HEK293 (cell line): ENCODE measurements at regions not wholly inside any gene's neighbourhood (a gene's known extent, or its start where the extent isn't known, plus 50 kb on each side); places are given as distances from the start of the nearest gene placed in this dataset.

Experiments used
- CTCF ChIA-PET: fragments of 350-600 bp; formaldehyde crosslinking; extraction: SDS; loops from one replicate; lab custom pipeline; 2021; ENCODE audit warnings: antibody characterized with exemption; lab: Yijun Ruan, JAX
- POLR2A ChIA-PET: fragments of 300-600 bp; formaldehyde crosslinking; extraction: SDS; loops from one replicate; lab custom pipeline; 2020; ENCODE audit warnings: antibody characterized with exemption, inconsistent platforms; lab: Yijun Ruan, JAX
- H3K27ac ChIP-seq: fragments of 200-500 bp; sonication (Bioruptor generic); 2 replicates; pipeline ENCODE4 v1.5.1; 2014; ENCODE audit warnings: low read depth, low read length, control low read depth, inconsistent platforms; ENCODE audit errors: extremely low read depth
- H3K36me3 ChIP-seq, 2 experiments: fragments of 200-500 bp in 1 of 2; sonication (Bioruptor generic) in 1 of 2; 1 replicate in 1 of 2; 2 replicates in 1 of 2; pipeline ENCODE4 v1.5.1; 2014 to 2017; ENCODE audit warnings: inconsistent platforms in 2 of 2, low read length in 2 of 2; ENCODE audit not compliant: control insufficient read depth in 2 of 2, insufficient read depth in 1 of 2
- H3K4me1 ChIP-seq: fragments of 200-500 bp; sonication (Bioruptor generic); 2 replicates; pipeline ENCODE4 v1.5.1; 2014; ENCODE audit warnings: mild to moderate bottlenecking, low read length, inconsistent platforms; ENCODE audit not compliant: control insufficient read depth, insufficient read depth
- H3K4me3 ChIP-seq: 2 replicates; pipeline ENCODE4 v1.5.1; 2011; ENCODE audit warnings: low read depth, mild to moderate bottlenecking, control low read depth, low read length, moderate library complexity
- H3K9me3 ChIP-seq: fragments of 200-500 bp; sonication (Bioruptor generic); 2 replicates; pipeline ENCODE4 v1.5.1; 2014; ENCODE audit warnings: low read depth, low read length, inconsistent platforms; ENCODE audit not compliant: control insufficient read depth, insufficient read depth
- FEZF1 ChIP-seq: fragments of 450-650 bp; formaldehyde crosslinking; IDR thresholded peaks from 2 replicates; pipeline ENCODE4 v1.5.1; 2016; ENCODE audit warnings: missing biosample characterization, missing genetic modification characterization
- GFI1B ChIP-seq: fragments of 450-650 bp; formaldehyde crosslinking; IDR thresholded peaks from 2 replicates; pipeline ENCODE4 v1.5.1; 2016; ENCODE audit warnings: missing biosample characterization, missing genetic modification characterization
- GLI4 ChIP-seq: fragments of 450-650 bp; formaldehyde crosslinking; IDR thresholded peaks from 2 replicates; pipeline ENCODE4 v1.5.1; 2016; ENCODE audit warnings: missing biosample characterization, missing genetic modification characterization
- IKZF3 ChIP-seq: fragments of 450-650 bp; IDR thresholded peaks from 2 replicates; pipeline ENCODE4 v1.5.0; 2018; ENCODE audit warnings: missing biosample characterization, mild to moderate bottlenecking, missing genetic modification characterization, moderate library complexity
- MEIS1 ChIP-seq: sonication (generic); formaldehyde crosslinking; IDR thresholded peaks from 2 replicates; pipeline ENCODE4 v1.8.1; 2022; ENCODE audit warnings: missing genetic modification reagents, mild to moderate bottlenecking, borderline replicate concordance
- OSR2 ChIP-seq: fragments of 450-650 bp; formaldehyde crosslinking; IDR thresholded peaks from 2 replicates; pipeline ENCODE4 v1.5.1; 2016; ENCODE audit warnings: missing biosample characterization, missing genetic modification characterization
- REPIN1 ChIP-seq: fragments of 450-650 bp; formaldehyde crosslinking; IDR thresholded peaks from 2 replicates; pipeline ENCODE4 v1.5.1; 2017; ENCODE audit warnings: missing biosample characterization, missing genetic modification characterization, low read depth
- ZFHX2 ChIP-seq: fragments of 450-650 bp; formaldehyde crosslinking; conservative IDR thresholded peaks from 2 replicates; pipeline ENCODE4 v1.5.1; 2016; ENCODE audit warnings: missing biosample characterization, missing genetic modification characterization
- ZNF114 ChIP-seq: fragments of 450-650 bp; formaldehyde crosslinking; IDR thresholded peaks from 2 replicates; pipeline ENCODE4 v1.5.0; 2017; ENCODE audit warnings: missing biosample characterization, missing genetic modification characterization
- ZNF155 ChIP-seq: fragments of 450-650 bp; formaldehyde crosslinking; IDR thresholded peaks from 2 replicates; pipeline ENCODE4 v1.5.1; 2016; ENCODE audit warnings: missing biosample characterization, missing genetic modification characterization
- ZNF16 ChIP-seq: fragments of 450-650 bp; formaldehyde crosslinking; IDR thresholded peaks from 2 replicates; pipeline ENCODE4 v1.5.1; 2016; ENCODE audit warnings: low read depth, missing biosample characterization, missing genetic modification characterization
- ZNF174 ChIP-seq: fragments of 450-650 bp; formaldehyde crosslinking; IDR thresholded peaks from 2 replicates; pipeline ENCODE4 v1.5.0; 2017; ENCODE audit warnings: missing biosample characterization, mild to moderate bottlenecking, missing genetic modification characterization
- ZNF366 ChIP-seq: fragments of 450-650 bp; formaldehyde crosslinking; conservative IDR thresholded peaks from 2 replicates; pipeline ENCODE4 v1.5.1; 2016; ENCODE audit warnings: missing biosample characterization, missing genetic modification characterization
- ZNF48 ChIP-seq: fragments of 450-650 bp; formaldehyde crosslinking; IDR thresholded peaks from 2 replicates; pipeline ENCODE4 v1.5.1; 2016; ENCODE audit warnings: missing biosample characterization, missing genetic modification characterization
- ZNF544 ChIP-seq: fragments of 450-650 bp; formaldehyde crosslinking; IDR thresholded peaks from 2 replicates; pipeline ENCODE4 v1.5.0; 2017; ENCODE audit warnings: missing biosample characterization, missing genetic modification characterization
- ZNF571 ChIP-seq: fragments of 450-650 bp; formaldehyde crosslinking; IDR thresholded peaks from 2 replicates; pipeline ENCODE4 v1.5.0; 2017; ENCODE audit warnings: missing biosample characterization, missing genetic modification characterization
- ZNF623 ChIP-seq: fragments of 450-650 bp; formaldehyde crosslinking; IDR thresholded peaks from 2 replicates; pipeline ENCODE4 v1.5.1; 2016; ENCODE audit warnings: missing biosample characterization, missing genetic modification characterization
- ZNF626 ChIP-seq: fragments of 450-650 bp; sonication (Bioruptor Pico); formaldehyde crosslinking; IDR thresholded peaks from 2 replicates; pipeline ENCODE4 v1.5.1; 2018; ENCODE audit warnings: missing biosample characterization, missing genetic modification characterization, inconsistent platforms
- ZNF658 ChIP-seq: fragments of 450-650 bp; formaldehyde crosslinking; IDR thresholded peaks from 2 replicates; pipeline ENCODE4; 2016; ENCODE audit warnings: missing biosample characterization, missing genetic modification characterization
- ZNF76 ChIP-seq: fragments of 450-650 bp; formaldehyde crosslinking; IDR thresholded peaks from 2 replicates; pipeline ENCODE4; 2016; ENCODE audit warnings: low read depth, missing biosample characterization, missing genetic modification characterization, borderline replicate concordance
- ZNF843 ChIP-seq: fragments of 450-650 bp; formaldehyde crosslinking; IDR thresholded peaks from 2 replicates; pipeline ENCODE4 v1.5.1; 2016; ENCODE audit warnings: missing biosample characterization, missing genetic modification characterization
- TF ChIP-seq, protein P1 (sequence below): sonication (generic); formaldehyde crosslinking; IDR thresholded peaks from 2 replicates; pipeline ENCODE4 v1.8.1; 2022; ENCODE audit warnings: mild to moderate bottlenecking, moderate library complexity, missing genetic modification reagents
- TF ChIP-seq, protein P2 (sequence below): fragments of 450-650 bp; formaldehyde crosslinking; IDR thresholded peaks from 2 replicates; pipeline ENCODE4 v1.5.1; 2016; ENCODE audit warnings: missing biosample characterization, missing genetic modification characterization
- TF ChIP-seq, protein P3 (sequence below): fragments of 450-650 bp; formaldehyde crosslinking; IDR thresholded peaks from 2 replicates; pipeline ENCODE4 v1.5.0; 2017; ENCODE audit warnings: missing biosample characterization, missing genetic modification characterization, borderline replicate concordance
- TF ChIP-seq, protein P4 (sequence below): fragments of 450-650 bp; formaldehyde crosslinking; IDR thresholded peaks from 2 replicates; pipeline ENCODE4 v1.5.1; 2016; ENCODE audit warnings: missing biosample characterization, missing genetic modification characterization

DNA sequence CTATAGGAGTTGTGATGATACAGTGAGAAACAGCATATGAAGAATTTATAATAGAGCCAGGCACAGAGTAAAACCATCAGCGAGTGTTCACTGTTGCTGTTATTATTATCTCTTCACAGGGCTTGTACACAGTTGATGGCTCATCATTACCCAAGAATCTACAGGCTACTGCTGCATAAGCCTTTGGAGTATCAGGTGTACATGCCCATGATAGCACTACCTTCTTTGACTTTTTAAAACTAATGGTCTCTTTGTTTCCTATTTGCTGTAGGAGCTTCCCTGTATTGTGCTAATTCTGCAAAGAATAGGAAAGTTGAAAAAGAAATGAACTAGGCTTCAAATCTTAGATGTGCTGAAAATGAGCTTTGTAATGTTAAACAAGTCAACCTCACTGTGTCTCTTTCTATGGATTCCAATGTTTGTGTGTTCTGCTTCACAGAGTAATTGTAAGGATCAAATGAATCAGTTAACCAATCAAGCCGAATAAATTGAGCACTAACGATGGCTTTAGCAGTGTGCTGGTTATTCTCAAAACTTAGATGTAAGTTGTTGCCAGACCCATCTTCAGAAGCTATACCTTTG lies 138.8 kb downstream of the TUSC7 start:
- no peaks in the 10 kb centered on the region for H3K36me3 ChIP-seq
- ChIA-PET CTCF (no interaction called here), POLR2A (no interaction called here)
- no peak overlapping the region for H3K4me3 ChIP-seq
- TF ChIP-seq ZNF155 (tag by site-specific recombination) (no peak), ZFHX2 (tag by site-specific recombination) (no peak), ZNF626 (tag by site-specific recombination) (no peak), ZNF366 (tag by site-specific recombination) (no peak), ZNF843 (tag by site-specific recombination) (no peak), ZNF623 (tag by site-specific recombination) (no peak), ZNF544 (tag by site-specific recombination) (no peak), ZNF174 (tag by site-specific recombination) (no peak), MEIS1 (no peak), GLI4 (tag by site-specific recombination) (no peak), GFI1B (tag by site-specific recombination) (no peak)
- TF ChIP-seq, protein P1, sequence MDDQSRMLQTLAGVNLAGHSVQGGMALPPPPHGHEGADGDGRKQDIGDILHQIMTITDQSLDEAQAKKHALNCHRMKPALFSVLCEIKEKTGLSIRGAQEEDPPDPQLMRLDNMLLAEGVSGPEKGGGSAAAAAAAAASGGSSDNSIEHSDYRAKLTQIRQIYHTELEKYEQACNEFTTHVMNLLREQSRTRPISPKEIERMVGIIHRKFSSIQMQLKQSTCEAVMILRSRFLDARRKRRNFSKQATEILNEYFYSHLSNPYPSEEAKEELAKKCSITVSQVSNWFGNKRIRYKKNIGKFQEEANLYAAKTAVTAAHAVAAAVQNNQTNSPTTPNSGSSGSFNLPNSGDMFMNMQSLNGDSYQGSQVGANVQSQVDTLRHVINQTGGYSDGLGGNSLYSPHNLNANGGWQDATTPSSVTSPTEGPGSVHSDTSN: no peak
- TF ChIP-seq, protein P2, sequence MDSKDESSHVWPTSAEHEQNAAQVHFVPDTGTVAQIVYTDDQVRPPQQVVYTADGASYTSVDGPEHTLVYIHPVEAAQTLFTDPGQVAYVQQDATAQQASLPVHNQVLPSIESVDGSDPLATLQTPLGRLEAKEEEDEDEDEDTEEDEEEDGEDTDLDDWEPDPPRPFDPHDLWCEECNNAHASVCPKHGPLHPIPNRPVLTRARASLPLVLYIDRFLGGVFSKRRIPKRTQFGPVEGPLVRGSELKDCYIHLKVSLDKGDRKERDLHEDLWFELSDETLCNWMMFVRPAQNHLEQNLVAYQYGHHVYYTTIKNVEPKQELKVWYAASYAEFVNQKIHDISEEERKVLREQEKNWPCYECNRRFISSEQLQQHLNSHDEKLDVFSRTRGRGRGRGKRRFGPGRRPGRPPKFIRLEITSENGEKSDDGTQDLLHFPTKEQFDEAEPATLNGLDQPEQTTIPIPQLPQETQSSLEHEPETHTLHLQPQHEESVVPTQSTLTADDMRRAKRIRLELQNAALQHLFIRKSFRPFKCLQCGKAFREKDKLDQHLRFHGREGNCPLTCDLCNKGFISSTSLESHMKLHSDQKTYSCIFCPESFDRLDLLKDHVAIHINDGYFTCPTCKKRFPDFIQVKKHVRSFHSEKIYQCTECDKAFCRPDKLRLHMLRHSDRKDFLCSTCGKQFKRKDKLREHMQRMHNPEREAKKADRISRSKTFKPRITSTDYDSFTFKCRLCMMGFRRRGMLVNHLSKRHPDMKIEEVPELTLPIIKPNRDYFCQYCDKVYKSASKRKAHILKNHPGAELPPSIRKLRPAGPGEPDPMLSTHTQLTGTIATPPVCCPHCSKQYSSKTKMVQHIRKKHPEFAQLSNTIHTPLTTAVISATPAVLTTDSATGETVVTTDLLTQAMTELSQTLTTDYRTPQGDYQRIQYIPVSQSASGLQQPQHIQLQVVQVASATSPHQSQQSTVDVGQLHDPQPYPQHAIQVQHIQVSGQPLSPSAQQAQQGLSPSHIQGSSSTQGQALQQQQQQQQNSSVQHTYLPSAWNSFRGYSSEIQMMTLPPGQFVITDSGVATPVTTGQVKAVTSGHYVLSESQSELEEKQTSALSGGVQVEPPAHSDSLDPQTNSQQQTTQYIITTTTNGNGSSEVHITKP (tag by site-specific recombination): no peak
- no peaks in the 10 kb centered on the region for H3K9me3 ChIP-seq
- H3K27ac ChIP-seq: no peak overlapping the region
- H3K4me1 ChIP-seq: no peaks in the 10 kb centered on the region

DNA sequence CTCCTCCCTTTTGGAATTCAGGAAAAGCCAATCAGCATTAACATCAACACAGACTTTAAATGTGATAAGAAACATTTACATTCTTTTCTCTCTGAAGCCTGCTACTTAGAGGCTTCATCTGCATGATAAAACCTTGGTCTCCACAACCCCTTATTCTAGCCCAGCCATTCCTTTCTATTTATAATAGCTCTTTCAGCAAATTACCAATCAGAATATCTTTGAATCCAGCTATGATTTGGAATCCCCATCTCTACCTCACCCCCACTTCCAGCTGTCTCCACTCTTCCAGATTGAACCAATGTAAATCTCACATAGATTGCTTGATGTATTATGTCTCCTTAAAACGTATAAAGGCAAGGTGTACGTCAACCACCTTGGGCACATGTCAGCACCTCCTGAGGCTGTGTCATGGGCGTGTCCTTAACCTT lies 139.7 kb downstream of the TUSC7 start:
- no peak overlapping the region for H3K4me3 ChIP-seq
- CTCF ChIA-PET: no interaction called here
- POLR2A ChIA-PET: no interaction called here

More for the DNA sequence above, 139.7 kb downstream of the TUSC7 start:
- Histone ChIP-seq H3K9me3 (no peaks in the 10 kb centered on the region), H3K27ac (no peak overlapping the region), H3K4me1 (no peaks in the 10 kb centered on the region), H3K36me3 (no peaks in the 10 kb centered on the region)
- TF ChIP-seq ZNF658 (tag by site-specific recombination) (no peak), ZNF16 (tag by site-specific recombination) (no peak), ZNF114 (no peak), REPIN1 (no peak), IKZF3 (tag by site-specific recombination) (no peak), ZNF571 (tag by site-specific recombination) (no peak), ZNF48 (no peak), ZNF76 (tag by site-specific recombination) (no peak), FEZF1 (tag by site-specific recombination) (no peak), OSR2 (tag by site-specific recombination) (no peak)
- TF ChIP-seq, protein P3, sequence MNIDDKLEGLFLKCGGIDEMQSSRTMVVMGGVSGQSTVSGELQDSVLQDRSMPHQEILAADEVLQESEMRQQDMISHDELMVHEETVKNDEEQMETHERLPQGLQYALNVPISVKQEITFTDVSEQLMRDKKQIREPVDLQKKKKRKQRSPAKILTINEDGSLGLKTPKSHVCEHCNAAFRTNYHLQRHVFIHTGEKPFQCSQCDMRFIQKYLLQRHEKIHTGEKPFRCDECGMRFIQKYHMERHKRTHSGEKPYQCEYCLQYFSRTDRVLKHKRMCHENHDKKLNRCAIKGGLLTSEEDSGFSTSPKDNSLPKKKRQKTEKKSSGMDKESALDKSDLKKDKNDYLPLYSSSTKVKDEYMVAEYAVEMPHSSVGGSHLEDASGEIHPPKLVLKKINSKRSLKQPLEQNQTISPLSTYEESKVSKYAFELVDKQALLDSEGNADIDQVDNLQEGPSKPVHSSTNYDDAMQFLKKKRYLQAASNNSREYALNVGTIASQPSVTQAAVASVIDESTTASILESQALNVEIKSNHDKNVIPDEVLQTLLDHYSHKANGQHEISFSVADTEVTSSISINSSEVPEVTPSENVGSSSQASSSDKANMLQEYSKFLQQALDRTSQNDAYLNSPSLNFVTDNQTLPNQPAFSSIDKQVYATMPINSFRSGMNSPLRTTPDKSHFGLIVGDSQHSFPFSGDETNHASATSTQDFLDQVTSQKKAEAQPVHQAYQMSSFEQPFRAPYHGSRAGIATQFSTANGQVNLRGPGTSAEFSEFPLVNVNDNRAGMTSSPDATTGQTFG: no peak
- TF ChIP-seq, protein P4, sequence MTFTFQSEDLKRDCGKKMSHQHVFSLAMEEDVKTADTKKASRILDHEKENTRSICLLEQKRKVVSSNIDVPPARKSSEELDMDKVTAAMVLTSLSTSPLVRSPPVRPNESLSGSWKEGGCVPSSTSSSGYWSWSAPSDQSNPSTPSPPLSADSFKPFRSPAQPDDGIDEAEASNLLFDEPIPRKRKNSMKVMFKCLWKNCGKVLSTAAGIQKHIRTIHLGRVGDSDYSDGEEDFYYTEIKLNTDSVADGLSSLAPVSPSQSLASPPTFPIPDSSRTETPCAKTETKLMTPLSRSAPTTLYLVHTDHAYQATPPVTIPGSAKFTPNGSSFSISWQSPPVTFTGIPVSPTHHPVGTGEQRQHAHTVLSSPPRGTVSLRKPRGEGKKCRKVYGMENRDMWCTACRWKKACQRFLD (tag by site-specific recombination): no peak
